GM12891 (cell line): ENCODE measurements at regions not wholly inside any gene's neighbourhood (a gene's known extent, or its start where the extent isn't known, plus 50 kb on each side); places are given as distances from the start of the nearest gene placed in this dataset.

Experiments used
- DNase-seq: peaks from one replicate; pipeline ENCODE4 v3.0.0; 2011; ENCODE audit warnings: low spot score; ENCODE audit not compliant: insufficient read length
- FAIRE-seq: peaks from 2 replicates; lab custom pipeline; 2011; peaks lifted over from hg19 to GRCh38; lab: Jason Lieb, UNC
- PAX5 ChIP-seq: IDR thresholded peaks from 2 replicates; pipeline ENCODE4 v1.6.1; 2011; ENCODE audit warnings: low read length, moderate library complexity, mild to moderate bottlenecking; ENCODE audit not compliant: insufficient read depth, severe bottlenecking
- POLR2A ChIP-seq: IDR thresholded peaks from 2 replicates; pipeline ENCODE4 v1.6.1; 2011; ENCODE audit warnings: low read depth, low read length, control low read depth
- POLR2AphosphoS5 ChIP-seq: IDR thresholded peaks from 2 replicates; pipeline ENCODE4 v1.6.1; 2011; ENCODE audit warnings: low read depth, low read length, control low read depth
- POU2F2 ChIP-seq: IDR thresholded peaks from 2 replicates; pipeline ENCODE4 v1.6.1; 2011; ENCODE audit warnings: low read depth, mild to moderate bottlenecking, control low read depth, low read length, moderate library complexity
- SPI1 ChIP-seq: IDR thresholded peaks from 2 replicates; pipeline ENCODE4 v1.6.1; 2011; ENCODE audit warnings: low read depth, low read length, control low read depth
- TAF1 ChIP-seq: IDR thresholded peaks from 2 replicates; pipeline ENCODE4 v1.6.1; 2011; ENCODE audit warnings: low read depth, low read length, control low read depth

DNA sequence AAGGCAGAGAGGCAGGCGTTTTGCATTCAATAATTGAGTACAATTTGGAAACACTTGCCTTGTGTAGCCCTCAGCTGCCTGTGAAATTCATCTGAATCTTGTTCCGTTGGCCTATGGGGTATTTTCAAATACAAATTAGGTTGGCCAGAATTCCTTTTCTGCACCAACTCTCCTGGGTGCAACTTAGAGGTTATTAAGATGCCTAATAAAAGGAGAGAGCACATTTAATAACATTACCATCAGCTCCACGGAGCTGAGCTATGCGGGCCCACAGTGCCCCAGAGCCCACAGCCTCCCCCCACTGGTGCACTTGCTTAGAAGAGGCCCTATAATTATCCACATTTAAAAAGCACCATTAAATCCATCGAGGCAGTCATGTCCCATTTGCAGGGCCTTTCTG is 367.6 kb upstream of the CLINT1 start:
- TF ChIP-seq TAF1 (no peak), SPI1 (no peak), POLR2A (no peak), POU2F2 (no peak), POLR2AphosphoS5 (no peak)
- no peak for DNase-seq
- no peak for FAIRE-seq

DNA sequence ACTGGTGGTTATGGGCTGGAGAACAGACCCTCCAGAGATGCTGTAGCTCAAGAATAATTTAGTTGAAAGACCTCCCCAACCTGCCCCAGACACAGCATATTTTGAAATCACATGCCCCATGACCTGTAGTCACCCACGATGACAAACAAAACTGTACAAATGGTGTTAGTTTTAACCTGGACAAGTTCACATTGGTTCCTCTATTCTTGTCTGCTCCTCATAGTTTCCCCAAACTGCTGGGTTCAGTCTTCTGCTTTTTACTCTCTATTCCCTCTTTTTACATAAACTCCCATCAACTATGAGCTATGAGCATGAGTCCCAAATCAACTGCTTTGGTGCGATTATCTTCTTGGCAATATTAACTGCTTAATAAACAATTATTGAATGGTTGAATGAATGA is 365.3 kb upstream of the CLINT1 start:
- FAIRE-seq (no peak), DNase-seq (no peak)
- TF ChIP-seq SPI1 (no peak), POLR2A (no peak), TAF1 (no peak), POLR2AphosphoS5 (no peak), POU2F2 (no peak)

DNA sequence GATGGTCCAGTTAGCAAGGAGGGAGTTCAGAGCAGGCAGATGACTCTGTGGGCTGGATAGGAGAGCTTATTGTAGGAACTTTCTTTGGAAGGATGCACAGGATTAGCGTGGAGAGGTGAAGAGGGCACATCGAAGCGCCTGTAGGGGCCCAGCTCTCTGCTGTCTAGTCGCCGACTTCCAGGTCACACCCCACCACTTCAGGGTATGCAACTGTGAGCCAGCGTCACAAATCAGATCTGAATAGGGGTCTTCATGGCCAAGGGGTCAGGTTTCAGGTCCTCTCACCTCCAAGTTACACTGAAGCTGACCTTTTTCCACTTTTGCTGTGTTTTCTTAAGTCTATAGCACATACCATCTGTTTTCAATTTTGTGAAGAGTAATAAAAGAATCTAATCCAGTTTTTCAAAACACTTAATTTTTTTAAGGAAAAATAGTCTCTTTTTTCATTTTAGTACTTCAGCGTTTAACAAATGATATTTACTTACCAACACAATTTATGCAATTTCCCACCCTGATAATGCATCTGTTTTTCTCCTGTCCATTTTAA is 364.2 kb upstream of the CLINT1 start:
- DNase-seq (no peak), FAIRE-seq (no peak)
- TF ChIP-seq SPI1 (no peak), PAX5 (no peak), POLR2AphosphoS5 (no peak), POLR2A (no peak), POU2F2 (no peak), TAF1 (no peak)

DNA sequence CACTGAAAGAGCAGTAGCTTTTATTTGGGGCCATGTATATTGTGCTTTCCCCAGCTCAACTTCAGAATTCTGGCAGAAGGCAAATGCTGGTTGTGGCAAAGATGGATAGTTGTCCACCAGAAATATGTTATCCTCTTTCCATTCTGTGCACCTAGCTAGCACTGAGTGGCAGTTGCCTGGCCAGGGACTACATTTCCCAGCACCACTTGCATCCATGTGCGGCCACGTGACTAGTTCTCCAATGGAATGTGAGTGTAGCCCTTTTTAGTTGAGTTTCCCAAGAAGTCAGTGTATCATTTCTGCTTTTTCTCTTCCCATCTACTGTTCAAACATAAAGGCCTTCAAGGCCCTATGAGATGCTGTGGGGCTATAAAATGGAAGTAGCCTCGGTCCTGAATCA is 354.0 kb upstream of the CLINT1 start:
- FAIRE-seq (no peak), DNase-seq (no peak)
- TF ChIP-seq POLR2AphosphoS5, result no peak
- TF ChIP-seq POU2F2, result no peak
- TF ChIP-seq TAF1, result no peak
- TF ChIP-seq POLR2A, result no peak
- TF ChIP-seq PAX5, result no peak
- no peak for TF ChIP-seq SPI1

GRCh38 chr5:158212237-158212636 is 353.3 kb upstream of the CLINT1 start:
- no peak for FAIRE-seq

GRCh38 chr5:158209219-158209908 is 350.4 kb upstream of the CLINT1 start:
- FAIRE-seq (no peak), DNase-seq (no peak)
- TF ChIP-seq POLR2A (no peak), TAF1 (no peak), PAX5 (no peak), POU2F2 (no peak), SPI1 (no peak), POLR2AphosphoS5 (no peak)

More at GRCh38 chr5:158212237-158212636, 353.3 kb upstream of the CLINT1 start:
- TF ChIP-seq PAX5, result no peak
- TF ChIP-seq TAF1, result no peak
- no peak for TF ChIP-seq POLR2AphosphoS5
- no peak for TF ChIP-seq POLR2A
- no peak for TF ChIP-seq SPI1
- TF ChIP-seq POU2F2, result no peak
- DNase-seq, result no peak

GRCh38 chr5:158207733-158208132 is 348.8 kb upstream of the CLINT1 start:
- no peak for FAIRE-seq

GRCh38 chr5:158205992-158206391 is 347.0 kb upstream of the CLINT1 start:
- DNase-seq, result no peak
- no peak for TF ChIP-seq POLR2A
- no peak for TF ChIP-seq PAX5
- TF ChIP-seq SPI1, result no peak
- TF ChIP-seq TAF1, result no peak
- no peak for TF ChIP-seq POU2F2
- no peak for FAIRE-seq

More at GRCh38 chr5:158207733-158208132, 348.8 kb upstream of the CLINT1 start:
- no peak for DNase-seq
- TF ChIP-seq POLR2A (no peak), SPI1 (no peak), PAX5 (no peak), TAF1 (no peak), POU2F2 (no peak), POLR2AphosphoS5 (no peak)

- no peak for DNase-seq
- no peak for FAIRE-seq
- TF ChIP-seq SPI1, result no peak
- no peak for TF ChIP-seq POU2F2
- no peak for TF ChIP-seq PAX5
- no peak for TF ChIP-seq TAF1
- TF ChIP-seq POLR2A, result no peak
- TF ChIP-seq POLR2AphosphoS5, result no peak
Measured at GRCh38 chr5:158203261-158203660, 344.3 kb upstream of the CLINT1 start.

DNA sequence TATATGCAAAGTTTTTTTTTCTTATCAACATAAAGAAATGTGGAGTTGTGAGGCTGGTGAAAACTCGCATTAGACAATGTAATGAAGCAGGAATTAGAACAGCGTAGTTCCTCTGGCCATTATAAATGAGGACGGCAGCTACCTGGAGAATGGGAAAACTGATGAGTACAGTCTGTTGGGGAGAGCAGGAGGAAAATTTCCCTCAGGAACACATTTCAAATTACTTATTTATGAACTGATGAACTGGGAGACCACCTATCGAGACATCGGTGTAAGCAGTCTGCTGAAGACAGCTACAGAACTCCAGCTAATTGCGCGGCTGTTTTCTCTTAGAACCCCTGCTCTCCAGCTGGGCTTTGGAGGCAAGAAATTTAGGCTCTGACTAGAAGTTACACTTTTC is 343.9 kb upstream of the CLINT1 start:
- FAIRE-seq, result no peak
- DNase-seq, result no peak
- TF ChIP-seq SPI1 (no peak), POLR2A (no peak), POU2F2 (no peak), PAX5 (no peak), TAF1 (no peak), POLR2AphosphoS5 (no peak)

DNA sequence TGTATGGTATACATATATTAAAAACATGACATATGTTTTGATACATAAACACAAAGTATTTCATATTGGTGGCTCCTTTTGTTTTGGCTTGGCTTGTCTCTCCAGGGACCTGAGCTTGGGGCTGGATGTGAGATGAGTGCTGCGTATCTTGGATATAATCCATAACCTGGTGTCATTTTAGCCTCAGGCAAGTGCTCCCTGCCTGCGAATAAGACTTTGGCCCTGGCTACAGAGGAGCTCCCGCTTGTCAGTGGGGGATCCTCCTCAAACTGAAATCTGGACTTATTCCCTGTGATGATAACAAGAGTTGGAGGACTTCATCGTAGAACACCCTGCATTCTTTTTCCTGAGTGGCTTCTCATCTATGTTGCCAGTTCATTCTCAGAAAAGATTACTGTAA is 341.7 kb upstream of the CLINT1 start:
- FAIRE-seq (no peak), DNase-seq (no peak)
- TF ChIP-seq TAF1, result no peak
- TF ChIP-seq PAX5, result no peak
- TF ChIP-seq POLR2AphosphoS5, result no peak
- TF ChIP-seq POU2F2, result no peak
- no peak for TF ChIP-seq SPI1
- TF ChIP-seq POLR2A, result no peak
